Endothelial cell of umbilical vein (primary cell): ENCODE measurements at regions not wholly inside any gene's neighbourhood (a gene's known extent, or its start where the extent isn't known, plus 50 kb on each side); places are given as distances from the start of the nearest gene placed in this dataset.

Experiments
- BruUV-seq: library from RNA; stranded (reverse); fragments of 400-500 nt; replicated peaks from 2 replicates; lab custom pipeline; 2021; lab: Mats Ljungman, UMichigan
- CTCF ChIA-PET: fragments of 300-600, 350-600 bp; sonication (Branson Sonifier 250); formaldehyde crosslinking; loops from one replicate; lab custom pipeline; 2021; ENCODE audit warnings: antibody characterized with exemption, inconsistent platforms; lab: Charles Lee
- POLR2A ChIA-PET: fragments of 300-600, 350-600 bp; sonication (Branson Sonifier 250); formaldehyde crosslinking; loops from one replicate; lab custom pipeline; 2021; ENCODE audit warnings: antibody characterized with exemption, inconsistent platforms; lab: Charles Lee
- DNase-seq: peaks from one replicate; pipeline ENCODE4 v3.0.0-alpha.2; 2011; ENCODE audit warnings: low read depth, low spot score
- FAIRE-seq: peaks from 2 replicates; lab custom pipeline; 2011; peaks lifted over from hg19 to GRCh38; lab: Jason Lieb, UNC
- H2AFZ ChIP-seq: 2 replicates; pipeline ENCODE4 v1.6.0; 2012; ENCODE audit warnings: low read depth, low read length, control low read depth, inconsistent platforms
- H3K27ac ChIP-seq: 2 replicates; pipeline ENCODE4 v1.5.1; 2011; ENCODE audit warnings: low read depth, mild to moderate bottlenecking, control low read depth, low read length, moderate library complexity; ENCODE audit not compliant: insufficient read depth
- H3K27me3 ChIP-seq, 2 experiments: 2 replicates each; pipeline versions ENCODE4 v1.6.0 to v1.6.1; 2011; ENCODE audit warnings: low read length in 2 of 2, mixed read lengths in 1 of 2; ENCODE audit not compliant: control insufficient read depth in 2 of 2, insufficient read depth in 2 of 2
- H3K36me3 ChIP-seq, 2 experiments: 2 replicates in 1 of 2; 3 replicates in 1 of 2; pipeline ENCODE4 v1.5.1; 2011; ENCODE audit warnings: low read length in 2 of 2, mild to moderate bottlenecking in 1 of 2, moderate library complexity in 1 of 2; ENCODE audit not compliant: control insufficient read depth in 2 of 2, insufficient read depth in 2 of 2; ENCODE audit errors: extremely low read depth in 1 of 2
- H3K4me1 ChIP-seq: 3 replicates; pipeline ENCODE4 v1.5.1; 2011; ENCODE audit warnings: mild to moderate bottlenecking, low read length; ENCODE audit not compliant: control insufficient read depth, insufficient read depth; ENCODE audit errors: extremely low read depth
- H3K4me2 ChIP-seq: 2 replicates; pipeline ENCODE4 v1.6.1; 2011; ENCODE audit warnings: low read length, control low read depth, mixed read lengths; ENCODE audit not compliant: insufficient read depth
- H3K4me3 ChIP-seq, 3 experiments: fragments of 200-600 bp in 1 of 3; sonication (generic), shearing (Covaris generic) in 1 of 3; replicated peaks in 1 of 3; 2 replicates each; pipeline ENCODE4 v1.5.1; 2011 to 2016; ENCODE audit warnings: control low read depth in 3 of 3, low read length in 3 of 3, mild to moderate bottlenecking in 2 of 3, inconsistent platforms in 1 of 3, low read depth in 1 of 3, moderate library complexity in 1 of 3; ENCODE audit not compliant: insufficient read depth in 1 of 3
- H3K79me2 ChIP-seq: 2 replicates; pipeline ENCODE4 v1.6.0; 2012; ENCODE audit warnings: low read length, inconsistent platforms; ENCODE audit not compliant: control insufficient read depth, insufficient read depth
- H3K9ac ChIP-seq: replicated peaks from 2 replicates; pipeline ENCODE3; 2011; ENCODE audit warnings: low read length, control low read depth; ENCODE audit not compliant: insufficient read depth; ENCODE audit errors: extremely low read depth
- H3K9me1 ChIP-seq: replicated peaks from 3 replicates; pipeline ENCODE4 v1.6.0; 2011; ENCODE audit warnings: mild to moderate bottlenecking, low read length; ENCODE audit not compliant: control insufficient read depth, insufficient read depth; ENCODE audit errors: extremely low read depth
- H3K9me3 ChIP-seq: replicated peaks from 2 replicates; pipeline ENCODE4 v1.5.1; 2012; ENCODE audit warnings: low read length, inconsistent platforms; ENCODE audit not compliant: control insufficient read depth, insufficient read depth
- H4K20me1 ChIP-seq: replicated peaks from 2 replicates; pipeline ENCODE3; 2011; ENCODE audit warnings: mild to moderate bottlenecking, low read length; ENCODE audit not compliant: control insufficient read depth, insufficient read depth; ENCODE audit errors: extremely low read depth
- FOS ChIP-seq: IDR thresholded peaks from 2 replicates; pipeline ENCODE4 v1.6.1; 2011; ENCODE audit warnings: mild to moderate bottlenecking, low read length, moderate library complexity, borderline replicate concordance; ENCODE audit not compliant: insufficient read depth
- GATA2 ChIP-seq: IDR thresholded peaks from 2 replicates; pipeline ENCODE4 v1.7.0; 2011; ENCODE audit warnings: low read depth, mild to moderate bottlenecking, moderate library complexity, mixed read lengths, low read length; ENCODE audit not compliant: insufficient read length, insufficient read depth
- JUN ChIP-seq: IDR thresholded peaks from 2 replicates; pipeline ENCODE4 v1.6.1; 2011; ENCODE audit warnings: borderline replicate concordance, low read depth; ENCODE audit not compliant: insufficient read length, insufficient read depth
- MYC ChIP-seq: IDR thresholded peaks from one replicate; pipeline ENCODE4 v1.6.1; 2011; ENCODE audit warnings: mild to moderate bottlenecking, low read depth, low read length
- POLR2A ChIP-seq: IDR thresholded peaks from 2 replicates; pipeline ENCODE4 v1.6.1; 2012; ENCODE audit warnings: low read depth, mild to moderate bottlenecking, control low read depth, low read length
- POLR2AphosphoS5 ChIP-seq: IDR thresholded peaks from 2 replicates; pipeline ENCODE4 v1.6.1; 2012; ENCODE audit warnings: low read depth, mild to moderate bottlenecking, control low read depth, low read length, moderate library complexity; ENCODE audit not compliant: insufficient read depth
- dilution Hi-C: fragments of 300-500 bp; cut with MboI; formaldehyde crosslinking; loops from one replicate; pipeline ENCODE4 v1.15.0; 2019; ENCODE audit warnings: low sequenced_read_pairs; ENCODE audit not compliant: extremely low pct_ligation_motif_present
- intact Hi-C: fragments of 100-400 bp; cut with micrococcal nuclease; formaldehyde crosslinking; loops from one replicate; pipeline ENCODE4 v1.10.0; 2022
- TF ChIP-seq, protein P1 (sequence below), 2 donors: IDR thresholded peaks; 1 replicate in 1 of 2; 2 replicates in 1 of 2; pipeline ENCODE4 v1.5.1; 2011; ENCODE audit warnings: low read length in 2 of 2, mild to moderate bottlenecking in 2 of 2, moderate library complexity in 2 of 2, control low read depth in 1 of 2, inconsistent platforms in 1 of 2, low read depth in 1 of 2; ENCODE audit not compliant: insufficient read depth in 1 of 2; ENCODE audit errors: extremely low read depth in 1 of 2
- TF ChIP-seq, protein P2 (sequence below): IDR thresholded peaks from 2 replicates; pipeline ENCODE4 v1.6.1; 2011; ENCODE audit not compliant: insufficient read depth, insufficient read length

DNA sequence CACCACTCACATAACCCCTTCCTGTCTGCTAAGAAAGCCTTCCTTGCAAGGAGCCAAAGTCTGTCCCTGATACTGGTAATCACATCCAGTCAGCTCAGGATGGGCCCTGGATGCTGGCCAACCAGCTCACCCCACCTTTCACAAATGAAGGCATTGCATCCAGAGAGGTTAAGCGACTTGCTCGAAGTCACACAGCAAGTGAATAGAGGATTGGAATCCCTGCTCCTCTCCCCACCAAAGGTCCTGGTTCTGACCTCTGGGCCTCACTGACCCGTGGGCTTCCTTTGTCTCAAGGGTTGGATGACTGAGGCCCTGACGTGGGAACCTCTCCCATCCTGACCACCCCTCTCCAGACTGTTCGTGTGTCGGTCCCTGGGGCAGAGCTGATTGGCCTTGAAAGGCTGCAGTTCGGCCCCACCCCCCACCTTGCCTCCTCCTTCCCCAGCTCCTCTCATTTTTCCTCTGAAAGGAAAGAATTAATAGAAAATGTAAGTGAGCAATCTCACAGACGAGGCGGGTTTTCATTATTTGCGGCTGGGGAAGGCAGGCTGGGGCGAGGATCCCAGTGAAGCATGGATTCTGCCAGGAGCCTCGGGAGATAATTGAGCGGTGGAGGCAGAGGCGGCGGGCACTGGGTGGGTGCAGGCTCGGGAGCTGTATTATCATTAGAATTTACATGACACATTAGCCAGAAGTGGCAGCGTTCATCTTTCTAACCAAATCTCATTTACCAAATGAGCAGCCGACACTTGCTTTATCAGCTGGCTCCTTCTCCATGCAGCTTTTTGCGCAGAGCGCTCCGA is 101.5 kb upstream of the CSF3R start:
- Histone ChIP-seq H3K4me3 (no peak overlapping the region), H3K4me2 (no peak overlapping the region), H3K9ac (no peak overlapping the region), H3K27me3 (no peaks in the 10 kb centered on the region), H3K4me1 (no peaks in the 10 kb centered on the region), H3K27ac (no peak overlapping the region), H3K9me1 (no peaks in the 10 kb centered on the region), H3K79me2 (no peaks in the 10 kb centered on the region), H3K36me3 (no peaks in the 10 kb centered on the region), H2AFZ (no peak overlapping the region), H3K9me3 (no peaks in the 10 kb centered on the region), H4K20me1 (no peaks in the 10 kb centered on the region)
- ChIA-PET POLR2A (no interaction called here), CTCF (interaction anchor here (1.0 kb wide), 1 partner anchor 8 kb away, joined by 5 read pairs; no protein-coding TSS in a partner anchor)
- DNase-seq (no peak), FAIRE-seq (no peak)
- BruUV-seq, result no TSS peak
- dilution Hi-C loops, result no loop called here
- TF ChIP-seq, protein P1, sequence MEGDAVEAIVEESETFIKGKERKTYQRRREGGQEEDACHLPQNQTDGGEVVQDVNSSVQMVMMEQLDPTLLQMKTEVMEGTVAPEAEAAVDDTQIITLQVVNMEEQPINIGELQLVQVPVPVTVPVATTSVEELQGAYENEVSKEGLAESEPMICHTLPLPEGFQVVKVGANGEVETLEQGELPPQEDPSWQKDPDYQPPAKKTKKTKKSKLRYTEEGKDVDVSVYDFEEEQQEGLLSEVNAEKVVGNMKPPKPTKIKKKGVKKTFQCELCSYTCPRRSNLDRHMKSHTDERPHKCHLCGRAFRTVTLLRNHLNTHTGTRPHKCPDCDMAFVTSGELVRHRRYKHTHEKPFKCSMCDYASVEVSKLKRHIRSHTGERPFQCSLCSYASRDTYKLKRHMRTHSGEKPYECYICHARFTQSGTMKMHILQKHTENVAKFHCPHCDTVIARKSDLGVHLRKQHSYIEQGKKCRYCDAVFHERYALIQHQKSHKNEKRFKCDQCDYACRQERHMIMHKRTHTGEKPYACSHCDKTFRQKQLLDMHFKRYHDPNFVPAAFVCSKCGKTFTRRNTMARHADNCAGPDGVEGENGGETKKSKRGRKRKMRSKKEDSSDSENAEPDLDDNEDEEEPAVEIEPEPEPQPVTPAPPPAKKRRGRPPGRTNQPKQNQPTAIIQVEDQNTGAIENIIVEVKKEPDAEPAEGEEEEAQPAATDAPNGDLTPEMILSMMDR (IDR thresholded peaks at IDR 0.05; ENCODE audit: extremely low read depth in 1 of 2, insufficient read depth in 1 of 2, low read depth in 1 of 2, low read length in 2 of 2), result no peak
- TF ChIP-seq GATA2 (no peak), POLR2AphosphoS5 (no peak), JUN (no peak), FOS (no peak), POLR2A (no peak), MYC (no peak)
- TF ChIP-seq, protein P2, sequence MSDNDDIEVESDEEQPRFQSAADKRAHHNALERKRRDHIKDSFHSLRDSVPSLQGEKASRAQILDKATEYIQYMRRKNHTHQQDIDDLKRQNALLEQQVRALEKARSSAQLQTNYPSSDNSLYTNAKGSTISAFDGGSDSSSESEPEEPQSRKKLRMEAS, result no peak
- intact Hi-C loops, result no loop called here
